ENCODE measurements at regions not wholly inside any gene's neighbourhood (a gene's known extent, or its start where the extent isn't known, plus 50 kb on each side); places are given as distances from the start of the nearest gene placed in this dataset.

- DNase-seq: no peak
- H3K4me1 ChIP-seq (ENCODE audit: control insufficient read depth, insufficient read depth, low read length): no peaks in the 10 kb centered on the region
- no TSS peak for BruUV-seq (replicated peaks)
- no peak overlapping the region for H4K91ac ChIP-seq (ENCODE audit: insufficient read depth, low read depth, low read length)
- no peak overlapping the region for H3K14ac ChIP-seq (replicated peaks; ENCODE audit: low read depth, low read length)
- H2BK20ac ChIP-seq (ENCODE audit: low read depth, low read length): no peak overlapping the region
- peaks cover 2% of the 10 kb centered on the region for H3K9me3 ChIP-seq (ENCODE audit: control insufficient read depth, insufficient read depth, low read length)
- no peak overlapping the region for H4K8ac ChIP-seq (ENCODE audit: low read depth in 2 of 2, low read length in 2 of 2)
- H2AK5ac ChIP-seq (ENCODE audit: low read depth, low read length): no peak overlapping the region
- no peak overlapping the region for H2AK9ac ChIP-seq (replicated peaks; ENCODE audit: low read depth, low read length, poor library complexity)
- H2AFZ ChIP-seq (replicated peaks; ENCODE audit: low read length, poor library complexity): no peak overlapping the region
- intact Hi-C loops (cut with micrococcal nuclease) (no loop called here), dilution Hi-C loops (cut with HindIII; ENCODE audit: low sequenced_read_pairs, unreplicated experiment) (no loop called here), in situ Hi-C loops (cut with MboI; ENCODE audit: low sequenced_read_pairs) (no loop called here)
- no peak overlapping the region for H3K23ac ChIP-seq (ENCODE audit: low read depth, low read length)
- no peaks in the 10 kb centered on the region for H3K27me3 ChIP-seq (ENCODE audit: control insufficient read depth, insufficient read depth, low read length)
- TF ChIP-seq POLR2A (IDR thresholded peaks at IDR 0.05; ENCODE audit: low read depth, low read length) (no peak), ELK1 (IDR thresholded peaks at IDR 0.05; ENCODE audit: borderline replicate concordance, low read depth, low read length) (no peak), CHD1 (IDR thresholded peaks at IDR 0.05; ENCODE audit: low read depth, low read length) (no peak), MXI1 (IDR thresholded peaks at IDR 0.05; ENCODE audit: borderline replicate concordance, low read depth, low read length) (no peak), SMC3 (IDR thresholded peaks at IDR 0.05; ENCODE audit: low read depth, low read length) (no peak)
- no peak overlapping the region for H3K9ac ChIP-seq (ENCODE audit: low read depth, low read length)
- H4K5ac ChIP-seq (ENCODE audit: low read depth, low read length): no peak overlapping the region
- ATAC-seq (ENCODE audit: low read depth): no peak
- POLR2A ChIA-PET (ENCODE audit: unreplicated experiment): no interaction called here
- no peak overlapping the region for H3K18ac ChIP-seq (ENCODE audit: low read depth, low read length)
- no peak overlapping the region for H3K4ac ChIP-seq (ENCODE audit: low read depth, low read length)
- H4K20me1 ChIP-seq (ENCODE audit: insufficient read depth, low read length): no peaks in the 10 kb centered on the region
- H3K36me3 ChIP-seq (ENCODE audit: control insufficient read depth, insufficient read depth, low read length): no peaks in the 10 kb centered on the region
- H2BK5ac ChIP-seq (ENCODE audit: low read depth, low read length, poor library complexity, severe bottlenecking): no peak overlapping the region
- H3K56ac ChIP-seq (ENCODE audit: extremely low read depth, insufficient read depth, low read length): no peak overlapping the region
- H3K27ac ChIP-seq (ENCODE audit: insufficient read depth, low read length): no peak overlapping the region
- no peaks in the 10 kb centered on the region for H3K79me1 ChIP-seq (ENCODE audit: low read depth in 1 of 2, low read length in 2 of 2)
- H2BK15ac ChIP-seq (ENCODE audit: low read depth, low read length): no peak overlapping the region
- H2BK120ac ChIP-seq (ENCODE audit: low read depth, low read length): no peak overlapping the region
- no peaks in the 10 kb centered on the region for H3K9me1 ChIP-seq (ENCODE audit: insufficient read depth, low read length)
- WGBS, 2 experiments (ENCODE audit: extremely low coverage in 2 of 2, insufficient read length in 1 of 2): 20% methylated on average over 1 of the region's 7 CpGs; no CpG with 5 or more reads in 1 of the 2 experiments
- no peak overlapping the region for H3K4me3 ChIP-seq (ENCODE audit: insufficient read depth, low read depth, low read length)
- H3K4me2 ChIP-seq (ENCODE audit: low read depth, low read length): no peak overlapping the region
- CTCF ChIA-PET: no interaction called here
These were observed 146.6 kb upstream of the PBDC1 start for GRCh38 chrX:76026292-76026691.

All from IMR-90 (cell line).